ENCODE measurements at regions not wholly inside any gene's neighbourhood (a gene's known extent, or its start where the extent isn't known, plus 50 kb on each side); places are given as distances from the start of the nearest gene placed in this dataset.

GRCh38 chr2:164030623-164031022, 294.8 kb upstream of the FIGN start:
- TF ChIP-seq SRF (IDR thresholded peaks at IDR 0.05; ENCODE audit: low read depth, low read length) (no peak), FOSL1 (IDR thresholded peaks at IDR 0.05; ENCODE audit: insufficient read depth, low read depth, low read length) (no peak), CTCF (IDR thresholded peaks at IDR 0.05; ENCODE audit: control extremely low read depth in 1 of 3, insufficient read depth in 1 of 3, low read depth in 1 of 3, low read length in 3 of 3) (no peak), POLR2AphosphoS5 (IDR thresholded peaks at IDR 0.05; ENCODE audit: low read depth, low read length) (no peak), USF2 (IDR thresholded peaks at IDR 0.05; ENCODE audit: low read length) (no peak), SAP30 (IDR thresholded peaks at IDR 0.05; ENCODE audit: insufficient read depth, insufficient replicate concordance, low read length) (no peak)

All from H1 (cell line).